PC-9 (cell line): ENCODE measurements at regions not wholly inside any gene's neighbourhood (a gene's known extent, or its start where the extent isn't known, plus 50 kb on each side); places are given as distances from the start of the nearest gene placed in this dataset.

ENCODE experiments used
- BruUV-seq: library from RNA; stranded (reverse); fragments of 400-500 nt; replicated peaks from 2 replicates; lab custom pipeline; 2021; lab: Mats Ljungman, UMichigan
- CTCF ChIA-PET: fragments of 300-600 bp; sonication (Branson Sonifier 250); formaldehyde crosslinking; loops from one replicate; lab custom pipeline; 2022; ENCODE audit warnings: antibody characterized with exemption; lab: Charles Lee
- POLR2A ChIA-PET: fragments of 300-600 bp; sonication (Branson Sonifier 250); formaldehyde crosslinking; loops from one replicate; lab custom pipeline; 2022; ENCODE audit warnings: antibody characterized with exemption; ENCODE audit not compliant: unreplicated experiment; lab: Charles Lee
- DNase-seq, 2 experiments: peaks; one replicate each; pipeline versions ENCODE4 v3.0.0 to v3.0.0-alpha.2; 2015 to 2022; ENCODE audit warnings: mixed read lengths in 1 of 2
- H2AFZ ChIP-seq: fragments of 200-600 bp; sonication (generic); 2 replicates; pipeline ENCODE4 v1.8.1; 2017; ENCODE audit warnings: antibody characterized with exemption
- H3F3A ChIP-seq: fragments of 200-600 bp; sonication (generic); 2 replicates; pipeline ENCODE4 v1.8.1; 2017; ENCODE audit warnings: antibody characterized with exemption, mild to moderate bottlenecking, low read depth; ENCODE audit not compliant: insufficient read depth
- H3K27ac ChIP-seq: fragments of 200-600 bp; sonication (generic); 2 replicates; pipeline ENCODE4 v1.6.1; 2016; ENCODE audit warnings: mixed run types
- H3K27me3 ChIP-seq: fragments of 200-600 bp; sonication (generic); 2 replicates; pipeline ENCODE4 v1.6.1; 2016; ENCODE audit warnings: low read depth, mixed run types; ENCODE audit not compliant: insufficient read depth
- H3K36me3 ChIP-seq: fragments of 200-600 bp; sonication (generic); 2 replicates; pipeline ENCODE4 v1.6.1; 2016; ENCODE audit warnings: low read depth, mixed run types
- H3K4me1 ChIP-seq: fragments of 200-600 bp; sonication (generic); replicated peaks from 2 replicates; pipeline ENCODE4 v1.6.1; 2016; ENCODE audit warnings: mixed run types; ENCODE audit not compliant: insufficient read depth
- H3K4me2 ChIP-seq: fragments of 200-600 bp; sonication (generic); 2 replicates; pipeline ENCODE4 v1.6.1; 2017; ENCODE audit warnings: mixed run types
- H3K4me3 ChIP-seq: fragments of 200-600 bp; sonication (generic); 2 replicates; pipeline ENCODE4 v1.6.1; 2016; ENCODE audit warnings: mixed run types
- H3K79me2 ChIP-seq: fragments of 200-600 bp; sonication (generic); 2 replicates; pipeline ENCODE4 v1.6.1; 2017; ENCODE audit warnings: low read depth, mixed run types
- H3K9me2 ChIP-seq: fragments of 200-600 bp; sonication (generic); 2 replicates; pipeline ENCODE4 v1.8.1; 2017; ENCODE audit warnings: mild to moderate bottlenecking; ENCODE audit not compliant: insufficient read depth
- H3K9me3 ChIP-seq: fragments of 200-600 bp; sonication (generic); 2 replicates; pipeline ENCODE4 v1.8.1; 2016; ENCODE audit warnings: low read depth; ENCODE audit not compliant: insufficient read depth
- H4K20me1 ChIP-seq: fragments of 200-600 bp; sonication (generic); 2 replicates; pipeline ENCODE4 v1.8.1; 2017; ENCODE audit not compliant: insufficient read depth
- CTCF ChIP-seq: fragments of 200-600 bp; sonication (generic); conservative IDR thresholded peaks from 2 replicates; pipeline ENCODE4 v1.6.1; 2017; ENCODE audit warnings: mixed run types, antibody characterized with exemption, mild to moderate bottlenecking, moderate library complexity
- EZH2 ChIP-seq: fragments of 200-600 bp; sonication (generic); IDR thresholded peaks from 2 replicates; pipeline ENCODE4 v1.8.0; 2017; ENCODE audit warnings: antibody characterized with exemption, low read depth
- intact Hi-C: fragments of 100-400 bp; cut with micrococcal nuclease; formaldehyde crosslinking; loops from one replicate; pipeline ENCODE4 v1.10.0; 2022; ENCODE audit not compliant: unreplicated experiment

- Histone ChIP-seq H3K4me2 (no peak overlapping the region), H3K4me3 (no peak overlapping the region), H3K27ac (no peak overlapping the region), H3K9me3 (no peaks in the 10 kb centered on the region; the same call in 1 of the 2 replicates), H3K79me2 (no peaks in the 10 kb centered on the region), H3K27me3 (no peaks in the 10 kb centered on the region; the same call in 1 of the 2 replicates), H2AFZ (no peak overlapping the region), H3F3A (no peaks in the 10 kb centered on the region), H4K20me1 (no peaks in the 10 kb centered on the region), H3K4me1 (no peaks in the 10 kb centered on the region), H3K36me3 (no peaks in the 10 kb centered on the region), H3K9me2 (no peaks in the 10 kb centered on the region)
- TF ChIP-seq CTCF (no peak), EZH2 (no peak)
- no TSS peak for BruUV-seq
- CTCF ChIA-PET, result no interaction called here
- DNase-seq, result no peak
- intact Hi-C loops, result no loop called here
- POLR2A ChIA-PET, result no interaction called here
Observed at GRCh38 chrX:113212052-113212451, 371.4 kb upstream of the AMOT start.

- Histone ChIP-seq H3F3A (no peaks in the 10 kb centered on the region), H3K9me2 (no peaks in the 10 kb centered on the region), H3K4me1 (no peaks in the 10 kb centered on the region), H2AFZ (no peak overlapping the region), H3K27me3 (no peaks in the 10 kb centered on the region), H3K9me3 (no peaks in the 10 kb centered on the region), H3K79me2 (no peaks in the 10 kb centered on the region), H3K36me3 (no peaks in the 10 kb centered on the region), H4K20me1 (no peaks in the 10 kb centered on the region), H3K4me3 (no peak overlapping the region), H3K4me2 (no peak overlapping the region), H3K27ac (no peak overlapping the region)
- POLR2A ChIA-PET, result no interaction called here
- TF ChIP-seq EZH2, result no peak
- no peak for TF ChIP-seq CTCF
- intact Hi-C loops, result no loop called here
- CTCF ChIA-PET, result no interaction called here
- BruUV-seq, result no TSS peak
- no peak for DNase-seq
Observed at GRCh38 chrX:113202601-113203000, 362.0 kb upstream of the AMOT start.

GRCh38 chrX:113195949-113196348, 355.3 kb upstream of the AMOT start:
- ChIA-PET POLR2A (no interaction called here), CTCF (no interaction called here)
- no TSS peak for BruUV-seq

More at GRCh38 chrX:113195949-113196348, 355.3 kb upstream of the AMOT start:
- Histone ChIP-seq H3K9me2 (no peaks in the 10 kb centered on the region), H4K20me1 (no peaks in the 10 kb centered on the region), H2AFZ (no peak overlapping the region), H3K4me1 (no peaks in the 10 kb centered on the region), H3K9me3 (no peaks in the 10 kb centered on the region), H3K27me3 (no peaks in the 10 kb centered on the region), H3K79me2 (no peaks in the 10 kb centered on the region), H3K4me2 (no peak overlapping the region), H3K36me3 (no peaks in the 10 kb centered on the region), H3K27ac (no peak overlapping the region), H3F3A (no peaks in the 10 kb centered on the region), H3K4me3 (no peak overlapping the region)
- DNase-seq, result no peak
- no peak for TF ChIP-seq CTCF
- no peak for TF ChIP-seq EZH2
- intact Hi-C loops, result no loop called here
